SK-N-SH (cell line): ENCODE measurements at regions not wholly inside any gene's neighbourhood (a gene's known extent, or its start where the extent isn't known, plus 50 kb on each side); places are given as distances from the start of the nearest gene placed in this dataset.

ENCODE experiments used
- CTCF ChIA-PET: fragments of 300-600, 350-600 bp; formaldehyde crosslinking; extraction: SDS; loops from one replicate; lab custom pipeline; 2021; lab: Yijun Ruan, JAX
- POLR2A ChIA-PET: fragments of 350-600 bp; sonication (Branson Sonifier 250); formaldehyde crosslinking; extraction: SDS; loops from one replicate; lab custom pipeline; 2020; ENCODE audit warnings: antibody characterized with exemption, inconsistent platforms; lab: Yijun Ruan, JAX
- DNase-seq: peaks from one replicate; pipeline ENCODE4 v3.0.0; 2012
- H2AFZ ChIP-seq: fragments of 200-600 bp; sonication (generic); 2 replicates; pipeline ENCODE4 v1.8.1; 2016; ENCODE audit warnings: antibody characterized with exemption, mild to moderate bottlenecking, low read depth
- H3F3A ChIP-seq: fragments of 200-600 bp; sonication (generic); replicated peaks from 2 replicates; pipeline ENCODE3; 2016; ENCODE audit warnings: antibody characterized with exemption, mild to moderate bottlenecking; ENCODE audit not compliant: insufficient read depth
- H3K27ac ChIP-seq, 2 experiments: fragments of 200-500 bp in 1 of 2; fragments of 200-600 bp in 1 of 2; sonication (Bioruptor generic) in 1 of 2; sonication (generic), shearing (Covaris generic) in 1 of 2; 2 replicates each; pipeline versions ENCODE4 v1.5.1 to v1.6.1; 2014 to 2016; ENCODE audit warnings: low read depth in 2 of 2, inconsistent platforms in 1 of 2, low read length in 1 of 2, mild to moderate bottlenecking in 1 of 2, mixed read lengths in 1 of 2
- H3K27me3 ChIP-seq: fragments of 200-600 bp; sonication (generic), shearing (Covaris generic); 2 replicates; pipeline ENCODE4 v1.6.1; 2016; ENCODE audit warnings: mixed run types; ENCODE audit not compliant: insufficient read depth
- H3K36me3 ChIP-seq, 2 experiments: fragments of 200-500 bp in 1 of 2; fragments of 200-600 bp in 1 of 2; sonication (Bioruptor generic) in 1 of 2; sonication (generic) in 1 of 2; replicated peaks in 1 of 2; 2 replicates each; pipeline versions ENCODE3 to v1.5.1; 2014 to 2016; ENCODE audit warnings: low read length in 1 of 2, mild to moderate bottlenecking in 1 of 2; ENCODE audit not compliant: insufficient read depth in 2 of 2, control insufficient read depth in 1 of 2
- H3K4me1 ChIP-seq, 2 experiments: fragments of 200-500 bp in 1 of 2; fragments of 200-600 bp in 1 of 2; sonication (Bioruptor generic) in 1 of 2; sonication (generic), shearing (Covaris generic) in 1 of 2; 2 replicates each; pipeline versions ENCODE4 v1.5.1 to v1.6.1; 2014 to 2016; ENCODE audit warnings: low read depth in 1 of 2, low read length in 1 of 2, mixed run types in 1 of 2; ENCODE audit not compliant: insufficient read depth in 2 of 2, control insufficient read depth in 1 of 2
- H3K4me2 ChIP-seq: fragments of 200-600 bp; sonication (generic), shearing (Covaris generic); 2 replicates; pipeline ENCODE4 v1.6.1; 2017; ENCODE audit warnings: mixed run types
- H3K4me3 ChIP-seq, 2 experiments: fragments of 200-500 bp in 1 of 2; fragments of 200-600 bp in 1 of 2; sonication (Bioruptor generic) in 1 of 2; sonication (generic), shearing (Covaris generic) in 1 of 2; 2 replicates each; pipeline versions ENCODE4 v1.5.1 to v1.8.1; 2014 to 2016; ENCODE audit warnings: low read depth in 2 of 2, inconsistent platforms in 1 of 2, low read length in 1 of 2, mild to moderate bottlenecking in 1 of 2, mixed read lengths in 1 of 2, moderate library complexity in 1 of 2
- H3K79me2 ChIP-seq: fragments of 200-600 bp; sonication (generic); 2 replicates; pipeline ENCODE4 v1.8.1; 2017; ENCODE audit warnings: mild to moderate bottlenecking; ENCODE audit not compliant: insufficient read depth
- H3K9ac ChIP-seq: fragments of 200-600 bp; sonication (generic); 2 replicates; pipeline ENCODE4 v1.6.1; 2017; ENCODE audit warnings: mixed run types
- H3K9me2 ChIP-seq: fragments of 200-600 bp; sonication (generic); 2 replicates; pipeline ENCODE4 v1.6.1; 2017; ENCODE audit warnings: mixed run types
- H3K9me3 ChIP-seq: fragments of 200-600 bp; sonication (generic); 2 replicates; pipeline ENCODE4 v1.6.1; 2017; ENCODE audit warnings: mixed run types, mild to moderate bottlenecking, moderate library complexity
- H4K20me1 ChIP-seq: fragments of 200-600 bp; sonication (generic); 2 replicates; pipeline ENCODE4 v1.6.1; 2017; ENCODE audit warnings: mild to moderate bottlenecking, mixed run types; ENCODE audit not compliant: insufficient read depth
- CHD2 ChIP-seq: fragments of 150-350 bp; IDR thresholded peaks from 2 replicates; pipeline ENCODE4 v1.6.1; 2018; ENCODE audit warnings: low read length; ENCODE audit not compliant: partially characterized antibody
- EP300 ChIP-seq, 2 experiments: IDR thresholded peaks; 2 replicates each; pipeline versions ENCODE4 v1.4.0 to v1.6.1; 2012; ENCODE audit warnings: borderline replicate concordance in 1 of 2, low read depth in 1 of 2, low read length in 1 of 2
- EZH2phosphoT487 ChIP-seq: fragments of 200-600 bp; sonication (generic); IDR thresholded peaks from 2 replicates; pipeline ENCODE4 v1.6.1; 2017; ENCODE audit warnings: low read depth, mixed run types, mild to moderate bottlenecking, antibody characterized with exemption, moderate library complexity, borderline replicate concordance
- FOSL2 ChIP-seq: IDR thresholded peaks from 2 replicates; pipeline ENCODE4 v1.4.0; 2012; ENCODE audit warnings: low read depth, mild to moderate bottlenecking, moderate library complexity, borderline replicate concordance
- FOXJ3 ChIP-seq: sonication (generic); formaldehyde crosslinking; IDR thresholded peaks from 2 replicates; pipeline ENCODE4 v1.5.1; 2020; ENCODE audit warnings: mild to moderate bottlenecking, missing genetic modification reagents
- GABPA ChIP-seq: IDR thresholded peaks from 2 replicates; pipeline ENCODE4 v1.4.0; 2012; ENCODE audit warnings: low read depth, mild to moderate bottlenecking
- GATA2 ChIP-seq: sonication (generic); formaldehyde crosslinking; IDR thresholded peaks from 2 replicates; pipeline ENCODE4 v1.5.0; 2020; ENCODE audit warnings: mild to moderate bottlenecking, missing genetic modification reagents
- NRF1 ChIP-seq: IDR thresholded peaks from 2 replicates; pipeline ENCODE4 v1.6.1; 2012; ENCODE audit warnings: low read depth, mild to moderate bottlenecking, low read length
- POLR2AphosphoS5 ChIP-seq: IDR thresholded peaks from 2 replicates; pipeline ENCODE4 v1.6.1; 2012; ENCODE audit warnings: low read depth, low read length
- RCOR1 ChIP-seq: fragments of 150-350 bp; IDR thresholded peaks from 2 replicates; pipeline ENCODE4 v1.6.1; 2017; ENCODE audit warnings: antibody characterized with exemption, low read length
- RFX5 ChIP-seq: IDR thresholded peaks from 2 replicates; pipeline ENCODE4 v1.6.1; 2012; ENCODE audit warnings: mild to moderate bottlenecking, improper control_type of control experiment, low read length
- SIN3A ChIP-seq: IDR thresholded peaks from 2 replicates; pipeline ENCODE4 v1.6.1; 2012; ENCODE audit warnings: low read depth, mild to moderate bottlenecking, low read length, moderate library complexity, borderline replicate concordance
- TAF1 ChIP-seq: IDR thresholded peaks from 2 replicates; pipeline ENCODE4 v1.6.1; 2012; ENCODE audit warnings: low read depth, mild to moderate bottlenecking, low read length, moderate library complexity, borderline replicate concordance
- YY1 ChIP-seq: IDR thresholded peaks from 2 replicates; pipeline ENCODE4 v1.4.0; 2012; ENCODE audit warnings: low read depth, mild to moderate bottlenecking
- WGBS: methylation state at CpG from one replicate; pipeline ENCODE4 v1.1.6; 2017; ENCODE audit warnings: low lambda C conversion rate; 5-methylcytosine and 5-hydroxymethylcytosine counted together
- TF ChIP-seq, protein P1 (sequence below): IDR thresholded peaks from 2 replicates; pipeline ENCODE4 v1.4.0; 2012; ENCODE audit warnings: low read depth, borderline replicate concordance
- TF ChIP-seq, protein P2 (sequence below): fragments of 150-350 bp; IDR thresholded peaks from 2 replicates; pipeline ENCODE4 v1.6.1; 2016; ENCODE audit warnings: mild to moderate bottlenecking, low read depth, low read length
- TF ChIP-seq, protein P3 (sequence below): IDR thresholded peaks from 2 replicates; pipeline ENCODE4 v1.4.0; 2012; ENCODE audit warnings: low read depth, borderline replicate concordance
- TF ChIP-seq, protein P4 (sequence below): IDR thresholded peaks from 2 replicates; pipeline ENCODE4 v1.4.0; 2012; ENCODE audit warnings: low read depth
- TF ChIP-seq, protein P5 (sequence below): fragments of 150-350 bp; IDR thresholded peaks from 2 replicates; pipeline ENCODE4 v1.6.1; 2017; ENCODE audit warnings: antibody characterized with exemption, low read length, low read depth, borderline replicate concordance
- TF ChIP-seq, protein P6 (sequence below): IDR thresholded peaks from 2 replicates; pipeline ENCODE4 v1.6.1; 2012; ENCODE audit warnings: mild to moderate bottlenecking, low read depth, low read length, moderate library complexity
- TF ChIP-seq, protein P7 (sequence below): IDR thresholded peaks from 2 replicates; pipeline ENCODE4; 2012

DNA sequence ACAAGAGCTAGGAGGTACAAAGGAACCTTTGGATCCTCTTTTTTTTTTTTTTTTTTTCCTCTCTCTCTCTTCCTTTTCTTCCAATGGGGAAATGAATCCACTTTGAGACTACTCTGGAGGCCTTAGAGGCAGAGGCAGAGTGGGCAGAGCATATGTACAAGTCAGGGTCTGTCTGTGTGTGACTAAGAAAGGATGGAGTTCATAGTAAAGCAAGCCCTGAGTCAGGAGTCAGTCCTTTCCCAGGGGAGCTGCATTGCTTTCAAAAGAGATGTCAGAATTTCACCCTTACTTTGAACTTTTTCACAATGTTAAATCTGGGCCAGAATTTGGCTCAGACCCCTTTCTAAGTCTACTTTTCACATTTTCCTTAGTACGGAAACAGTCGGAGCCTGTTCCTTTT, 792.4 kb upstream of the C9orf72 start (continued):
- TF ChIP-seq GABPA: no peak
- TF ChIP-seq, all 33 proteins: peak for 0

DNA sequence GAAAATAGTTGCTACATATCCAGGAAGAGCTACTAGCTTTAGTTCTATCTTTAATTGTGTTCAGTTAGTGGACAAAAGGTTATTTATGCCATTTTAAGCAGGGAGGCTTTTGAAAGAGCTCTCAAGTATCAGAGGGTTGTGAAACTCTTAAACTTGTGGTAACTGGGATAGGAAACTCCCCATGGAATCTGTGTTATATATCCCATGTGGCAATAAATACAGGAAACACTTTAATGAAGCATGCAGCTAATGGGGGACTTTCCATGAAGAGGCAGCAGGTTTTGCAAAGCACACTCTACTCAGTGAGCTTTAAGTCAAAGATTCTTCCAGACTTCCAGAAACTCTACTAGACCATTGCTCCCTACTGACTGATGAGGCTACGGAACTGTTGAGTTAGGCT, 805.0 kb upstream of the C9orf72 start:
- Histone ChIP-seq H3K27ac (no peak overlapping the region), H3K27me3 (no peaks in the 10 kb centered on the region), H3K9ac (no peak overlapping the region), H3K36me3 (no peaks in the 10 kb centered on the region), H2AFZ (no peak overlapping the region), H3F3A (no peaks in the 10 kb centered on the region), H3K9me2 (no peaks in the 10 kb centered on the region), H3K9me3 (no peaks in the 10 kb centered on the region), H3K4me3 (no peak overlapping the region), H4K20me1 (no peaks in the 10 kb centered on the region), H3K79me2 (no peaks in the 10 kb centered on the region), H3K4me2 (no peak overlapping the region), H3K4me1 (no peaks in the 10 kb centered on the region; a peak in 1 of 4 replicates)
- no peak for DNase-seq
- no peak for TF ChIP-seq GATA2 (CRISPR knock-in tag)
- TF ChIP-seq, protein P1, sequence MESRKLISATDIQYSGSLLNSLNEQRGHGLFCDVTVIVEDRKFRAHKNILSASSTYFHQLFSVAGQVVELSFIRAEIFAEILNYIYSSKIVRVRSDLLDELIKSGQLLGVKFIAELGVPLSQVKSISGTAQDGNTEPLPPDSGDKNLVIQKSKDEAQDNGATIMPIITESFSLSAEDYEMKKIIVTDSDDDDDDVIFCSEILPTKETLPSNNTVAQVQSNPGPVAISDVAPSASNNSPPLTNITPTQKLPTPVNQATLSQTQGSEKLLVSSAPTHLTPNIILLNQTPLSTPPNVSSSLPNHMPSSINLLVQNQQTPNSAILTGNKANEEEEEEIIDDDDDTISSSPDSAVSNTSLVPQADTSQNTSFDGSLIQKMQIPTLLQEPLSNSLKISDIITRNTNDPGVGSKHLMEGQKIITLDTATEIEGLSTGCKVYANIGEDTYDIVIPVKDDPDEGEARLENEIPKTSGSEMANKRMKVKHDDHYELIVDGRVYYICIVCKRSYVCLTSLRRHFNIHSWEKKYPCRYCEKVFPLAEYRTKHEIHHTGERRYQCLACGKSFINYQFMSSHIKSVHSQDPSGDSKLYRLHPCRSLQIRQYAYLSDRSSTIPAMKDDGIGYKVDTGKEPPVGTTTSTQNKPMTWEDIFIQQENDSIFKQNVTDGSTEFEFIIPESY: no peak
- no peak for TF ChIP-seq POLR2AphosphoS5
- TF ChIP-seq, protein P2, sequence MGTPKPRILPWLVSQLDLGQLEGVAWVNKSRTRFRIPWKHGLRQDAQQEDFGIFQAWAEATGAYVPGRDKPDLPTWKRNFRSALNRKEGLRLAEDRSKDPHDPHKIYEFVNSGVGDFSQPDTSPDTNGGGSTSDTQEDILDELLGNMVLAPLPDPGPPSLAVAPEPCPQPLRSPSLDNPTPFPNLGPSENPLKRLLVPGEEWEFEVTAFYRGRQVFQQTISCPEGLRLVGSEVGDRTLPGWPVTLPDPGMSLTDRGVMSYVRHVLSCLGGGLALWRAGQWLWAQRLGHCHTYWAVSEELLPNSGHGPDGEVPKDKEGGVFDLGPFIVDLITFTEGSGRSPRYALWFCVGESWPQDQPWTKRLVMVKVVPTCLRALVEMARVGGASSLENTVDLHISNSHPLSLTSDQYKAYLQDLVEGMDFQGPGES: no peak
- TF ChIP-seq, protein P3, sequence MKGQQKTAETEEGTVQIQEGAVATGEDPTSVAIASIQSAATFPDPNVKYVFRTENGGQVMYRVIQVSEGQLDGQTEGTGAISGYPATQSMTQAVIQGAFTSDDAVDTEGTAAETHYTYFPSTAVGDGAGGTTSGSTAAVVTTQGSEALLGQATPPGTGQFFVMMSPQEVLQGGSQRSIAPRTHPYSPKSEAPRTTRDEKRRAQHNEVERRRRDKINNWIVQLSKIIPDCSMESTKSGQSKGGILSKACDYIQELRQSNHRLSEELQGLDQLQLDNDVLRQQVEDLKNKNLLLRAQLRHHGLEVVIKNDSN: no peak
- TF ChIP-seq, protein P4, sequence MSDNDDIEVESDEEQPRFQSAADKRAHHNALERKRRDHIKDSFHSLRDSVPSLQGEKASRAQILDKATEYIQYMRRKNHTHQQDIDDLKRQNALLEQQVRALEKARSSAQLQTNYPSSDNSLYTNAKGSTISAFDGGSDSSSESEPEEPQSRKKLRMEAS: no peak
- TF ChIP-seq CHD2: no peak
- TF ChIP-seq EP300 (IDR thresholded peaks at IDR 0.05; ENCODE audit: borderline replicate concordance in 1 of 2, low read depth in 1 of 2, low read length in 1 of 2): no peak
- TF ChIP-seq YY1: no peak
- TF ChIP-seq EZH2phosphoT487: no peak
- TF ChIP-seq, protein P5, sequence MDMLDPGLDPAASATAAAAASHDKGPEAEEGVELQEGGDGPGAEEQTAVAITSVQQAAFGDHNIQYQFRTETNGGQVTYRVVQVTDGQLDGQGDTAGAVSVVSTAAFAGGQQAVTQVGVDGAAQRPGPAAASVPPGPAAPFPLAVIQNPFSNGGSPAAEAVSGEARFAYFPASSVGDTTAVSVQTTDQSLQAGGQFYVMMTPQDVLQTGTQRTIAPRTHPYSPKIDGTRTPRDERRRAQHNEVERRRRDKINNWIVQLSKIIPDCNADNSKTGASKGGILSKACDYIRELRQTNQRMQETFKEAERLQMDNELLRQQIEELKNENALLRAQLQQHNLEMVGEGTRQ: no peak
- TF ChIP-seq RCOR1: no peak
- no peak for TF ChIP-seq SIN3A
- no peak for TF ChIP-seq FOXJ3
- TF ChIP-seq, protein P6, sequence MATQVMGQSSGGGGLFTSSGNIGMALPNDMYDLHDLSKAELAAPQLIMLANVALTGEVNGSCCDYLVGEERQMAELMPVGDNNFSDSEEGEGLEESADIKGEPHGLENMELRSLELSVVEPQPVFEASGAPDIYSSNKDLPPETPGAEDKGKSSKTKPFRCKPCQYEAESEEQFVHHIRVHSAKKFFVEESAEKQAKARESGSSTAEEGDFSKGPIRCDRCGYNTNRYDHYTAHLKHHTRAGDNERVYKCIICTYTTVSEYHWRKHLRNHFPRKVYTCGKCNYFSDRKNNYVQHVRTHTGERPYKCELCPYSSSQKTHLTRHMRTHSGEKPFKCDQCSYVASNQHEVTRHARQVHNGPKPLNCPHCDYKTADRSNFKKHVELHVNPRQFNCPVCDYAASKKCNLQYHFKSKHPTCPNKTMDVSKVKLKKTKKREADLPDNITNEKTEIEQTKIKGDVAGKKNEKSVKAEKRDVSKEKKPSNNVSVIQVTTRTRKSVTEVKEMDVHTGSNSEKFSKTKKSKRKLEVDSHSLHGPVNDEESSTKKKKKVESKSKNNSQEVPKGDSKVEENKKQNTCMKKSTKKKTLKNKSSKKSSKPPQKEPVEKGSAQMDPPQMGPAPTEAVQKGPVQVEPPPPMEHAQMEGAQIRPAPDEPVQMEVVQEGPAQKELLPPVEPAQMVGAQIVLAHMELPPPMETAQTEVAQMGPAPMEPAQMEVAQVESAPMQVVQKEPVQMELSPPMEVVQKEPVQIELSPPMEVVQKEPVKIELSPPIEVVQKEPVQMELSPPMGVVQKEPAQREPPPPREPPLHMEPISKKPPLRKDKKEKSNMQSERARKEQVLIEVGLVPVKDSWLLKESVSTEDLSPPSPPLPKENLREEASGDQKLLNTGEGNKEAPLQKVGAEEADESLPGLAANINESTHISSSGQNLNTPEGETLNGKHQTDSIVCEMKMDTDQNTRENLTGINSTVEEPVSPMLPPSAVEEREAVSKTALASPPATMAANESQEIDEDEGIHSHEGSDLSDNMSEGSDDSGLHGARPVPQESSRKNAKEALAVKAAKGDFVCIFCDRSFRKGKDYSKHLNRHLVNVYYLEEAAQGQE: no peak
- TF ChIP-seq, protein P7, sequence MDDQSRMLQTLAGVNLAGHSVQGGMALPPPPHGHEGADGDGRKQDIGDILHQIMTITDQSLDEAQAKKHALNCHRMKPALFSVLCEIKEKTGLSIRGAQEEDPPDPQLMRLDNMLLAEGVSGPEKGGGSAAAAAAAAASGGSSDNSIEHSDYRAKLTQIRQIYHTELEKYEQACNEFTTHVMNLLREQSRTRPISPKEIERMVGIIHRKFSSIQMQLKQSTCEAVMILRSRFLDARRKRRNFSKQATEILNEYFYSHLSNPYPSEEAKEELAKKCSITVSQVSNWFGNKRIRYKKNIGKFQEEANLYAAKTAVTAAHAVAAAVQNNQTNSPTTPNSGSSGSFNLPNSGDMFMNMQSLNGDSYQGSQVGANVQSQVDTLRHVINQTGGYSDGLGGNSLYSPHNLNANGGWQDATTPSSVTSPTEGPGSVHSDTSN: no peak
- no peak for TF ChIP-seq RFX5
- no peak for TF ChIP-seq FOSL2
- no peak for TF ChIP-seq TAF1
- no peak for TF ChIP-seq NRF1
- ChIA-PET CTCF (no interaction called here), POLR2A (no interaction called here)
- WGBS: 79% methylated on average over 1 of the region's 1 CpG
